Hepatocyte (in vitro differentiated cells): ENCODE measurements at regions not wholly inside any gene's neighbourhood (a gene's known extent, or its start where the extent isn't known, plus 50 kb on each side); places are given as distances from the start of the nearest gene placed in this dataset.
A peak's percentile ranks its signal among the peaks of the same experiment; 100 is the strongest.

Experiments used
- DNase-seq: peaks from one replicate; pipeline ENCODE4 v3.0.0-alpha.2; 2016; ENCODE audit warnings: low spot score
- H2AFZ ChIP-seq: fragments of 200-600 bp; sonication (generic); 2 replicates; pipeline ENCODE4 v1.6.0; 2016; ENCODE audit warnings: antibody characterized with exemption, mild to moderate bottlenecking
- H3K27ac ChIP-seq: fragments of 200-600 bp; sonication (generic); 2 replicates; pipeline ENCODE4 v1.5.1; 2016; ENCODE audit warnings: mild to moderate bottlenecking
- H3K27me3 ChIP-seq: fragments of 200-600 bp; sonication (generic); 2 replicates; pipeline ENCODE4 v1.6.1; 2016
- H3K36me3 ChIP-seq: fragments of 200-600 bp; sonication (generic); replicated peaks from 2 replicates; pipeline ENCODE4 v1.5.1; 2016; ENCODE audit warnings: low read depth; ENCODE audit not compliant: insufficient read depth
- H3K4me1 ChIP-seq: fragments of 200-600 bp; sonication (generic); 2 replicates; pipeline ENCODE4 v1.5.1; 2016; ENCODE audit warnings: mild to moderate bottlenecking, moderate library complexity; ENCODE audit not compliant: insufficient read depth
- H3K4me2 ChIP-seq: fragments of 200-600 bp; sonication (generic); 2 replicates; pipeline ENCODE4 v1.6.0; 2016
- H3K4me3 ChIP-seq: fragments of 200-600 bp; sonication (generic); 2 replicates; pipeline ENCODE4 v1.5.1; 2016; ENCODE audit warnings: mild to moderate bottlenecking
- H3K79me2 ChIP-seq: fragments of 200-600 bp; sonication (generic); 2 replicates; pipeline ENCODE4 v1.6.0; 2017; ENCODE audit warnings: mild to moderate bottlenecking
- H3K9me2 ChIP-seq: fragments of 200-600 bp; sonication (generic); replicated peaks from 2 replicates; pipeline ENCODE4 v1.6.0; 2017; ENCODE audit warnings: mild to moderate bottlenecking; ENCODE audit not compliant: insufficient read depth
- H3K9me3 ChIP-seq: fragments of 200-600 bp; sonication (generic); 2 replicates; pipeline ENCODE4 v1.5.1; 2016; ENCODE audit warnings: low read depth, mild to moderate bottlenecking
- H4K20me1 ChIP-seq: fragments of 200-600 bp; sonication (generic); 2 replicates; pipeline ENCODE4 v1.6.0; 2016; ENCODE audit warnings: mild to moderate bottlenecking; ENCODE audit not compliant: insufficient read depth, poor library complexity, severe bottlenecking
- EZH2 ChIP-seq: fragments of 200-600 bp; sonication (generic); IDR thresholded peaks from 2 replicates; pipeline ENCODE4 v1.6.1; 2016; ENCODE audit warnings: antibody characterized with exemption, mild to moderate bottlenecking, borderline replicate concordance
- EZH2phosphoT487 ChIP-seq: fragments of 200-600 bp; sonication (generic); IDR thresholded peaks from one replicate; pipeline ENCODE4 v1.6.1; 2018; ENCODE audit warnings: antibody characterized with exemption, mild to moderate bottlenecking, low read depth, moderate library complexity; ENCODE audit not compliant: unreplicated experiment, severe bottlenecking
- WGBS: methylation state at CpG from one replicate; pipeline ENCODE4 v1.1.6; 2016; ENCODE audit warnings: low lambda C conversion rate; ENCODE audit errors: missing lambda C conversion rate; 5-methylcytosine and 5-hydroxymethylcytosine counted together
- TF ChIP-seq, protein P1 (sequence below): fragments of 200-600 bp; sonication (generic); IDR thresholded peaks from 2 replicates; pipeline ENCODE4 v1.5.1; 2016; ENCODE audit warnings: antibody characterized with exemption, mild to moderate bottlenecking; ENCODE audit not compliant: poor library complexity

- Histone ChIP-seq H3K9me2 (no peaks in the 10 kb centered on the region), H3K27me3 (no peaks in the 10 kb centered on the region), H3K79me2 (no peaks in the 10 kb centered on the region), H3K4me1 (no peaks in the 10 kb centered on the region), H4K20me1 (no peaks in the 10 kb centered on the region), H2AFZ (peak overlapping the region; percentile 26), H3K9me3 (no peaks in the 10 kb centered on the region), H3K4me2 (no peak overlapping the region), H3K27ac (no peak overlapping the region), H3K4me3 (no peak overlapping the region), H3K36me3 (no peaks in the 10 kb centered on the region)
- 57% methylated on average over 3 of the region's 3 CpGs for WGBS
- TF ChIP-seq EZH2 (no peak), EZH2phosphoT487 (no peak)
- TF ChIP-seq, protein P1, sequence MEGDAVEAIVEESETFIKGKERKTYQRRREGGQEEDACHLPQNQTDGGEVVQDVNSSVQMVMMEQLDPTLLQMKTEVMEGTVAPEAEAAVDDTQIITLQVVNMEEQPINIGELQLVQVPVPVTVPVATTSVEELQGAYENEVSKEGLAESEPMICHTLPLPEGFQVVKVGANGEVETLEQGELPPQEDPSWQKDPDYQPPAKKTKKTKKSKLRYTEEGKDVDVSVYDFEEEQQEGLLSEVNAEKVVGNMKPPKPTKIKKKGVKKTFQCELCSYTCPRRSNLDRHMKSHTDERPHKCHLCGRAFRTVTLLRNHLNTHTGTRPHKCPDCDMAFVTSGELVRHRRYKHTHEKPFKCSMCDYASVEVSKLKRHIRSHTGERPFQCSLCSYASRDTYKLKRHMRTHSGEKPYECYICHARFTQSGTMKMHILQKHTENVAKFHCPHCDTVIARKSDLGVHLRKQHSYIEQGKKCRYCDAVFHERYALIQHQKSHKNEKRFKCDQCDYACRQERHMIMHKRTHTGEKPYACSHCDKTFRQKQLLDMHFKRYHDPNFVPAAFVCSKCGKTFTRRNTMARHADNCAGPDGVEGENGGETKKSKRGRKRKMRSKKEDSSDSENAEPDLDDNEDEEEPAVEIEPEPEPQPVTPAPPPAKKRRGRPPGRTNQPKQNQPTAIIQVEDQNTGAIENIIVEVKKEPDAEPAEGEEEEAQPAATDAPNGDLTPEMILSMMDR: no peak
- DNase-seq: no peak
These were observed 493.3 kb downstream of the FAT4 start for GRCh38 chr4:125808022-125808421.

GRCh38 chr4:125808570-125808969, 493.8 kb downstream of the FAT4 start:
- no peaks in the 10 kb centered on the region for H3K79me2 ChIP-seq
- H3K27ac ChIP-seq: no peak overlapping the region
- no peak overlapping the region for H3K4me2 ChIP-seq
- H3K9me3 ChIP-seq: no peaks in the 10 kb centered on the region
- no peak for TF ChIP-seq EZH2
- TF ChIP-seq, protein P1: no peak
- no peak for TF ChIP-seq EZH2phosphoT487
- no peaks in the 10 kb centered on the region for H3K4me1 ChIP-seq
- no peak overlapping the region for H2AFZ ChIP-seq
- DNase-seq: no peak
- no peaks in the 10 kb centered on the region for H3K27me3 ChIP-seq
- H3K9me2 ChIP-seq: no peaks in the 10 kb centered on the region
- WGBS: 91% methylated on average over 1 of the region's 1 CpG
- H3K36me3 ChIP-seq: no peaks in the 10 kb centered on the region
- H4K20me1 ChIP-seq: no peaks in the 10 kb centered on the region
- no peak overlapping the region for H3K4me3 ChIP-seq

GRCh38 chr4:125811892-125812291, 497.1 kb downstream of the FAT4 start:
- Histone ChIP-seq H3K79me2 (no peaks in the 10 kb centered on the region), H2AFZ (no peak overlapping the region), H3K9me2 (no peaks in the 10 kb centered on the region), H3K27me3 (no peaks in the 10 kb centered on the region), H3K4me1 (no peaks in the 10 kb centered on the region), H3K9me3 (no peaks in the 10 kb centered on the region), H3K36me3 (no peaks in the 10 kb centered on the region), H3K27ac (no peak overlapping the region), H3K4me2 (no peak overlapping the region), H4K20me1 (no peaks in the 10 kb centered on the region), H3K4me3 (no peak overlapping the region)
- TF ChIP-seq, protein P1: no peak
- TF ChIP-seq EZH2phosphoT487 (no peak), EZH2 (no peak)
- no peak for DNase-seq
